H9 (cell line): ENCODE measurements at regions not wholly inside any gene's neighbourhood (a gene's known extent, or its start where the extent isn't known, plus 50 kb on each side); places are given as distances from the start of the nearest gene placed in this dataset.

Source experiments
- DNase-seq: peaks from one replicate; pipeline ENCODE4 v3.0.0-alpha.2; 2017
- H2AFZ ChIP-seq: one replicate; pipeline ENCODE4 v1.6.1; 2013; ENCODE audit warnings: mild to moderate bottlenecking, low read length, control low read depth, moderate library complexity
- H2AK5ac ChIP-seq: 2 replicates; pipeline ENCODE4 v1.6.1; 2013; ENCODE audit warnings: low read length, control low read depth, mixed read lengths; ENCODE audit not compliant: insufficient read length
- H2BK120ac ChIP-seq: one replicate; pipeline ENCODE4 v1.6.1; 2013; ENCODE audit warnings: low read depth, mild to moderate bottlenecking, low read length, control low read depth, inconsistent platforms; ENCODE audit not compliant: poor library complexity, severe bottlenecking
- H2BK12ac ChIP-seq: 2 replicates; pipeline ENCODE4 v1.6.1; 2013; ENCODE audit warnings: low read length, control low read depth, mixed read lengths, low read depth; ENCODE audit not compliant: insufficient read length
- H2BK15ac ChIP-seq: 2 replicates; pipeline ENCODE4 v1.6.1; 2013; ENCODE audit warnings: low read depth, low read length, control low read depth
- H2BK20ac ChIP-seq: one replicate; pipeline ENCODE4 v1.6.1; 2013; ENCODE audit warnings: low read depth, mild to moderate bottlenecking, low read length, control low read depth, inconsistent platforms; ENCODE audit not compliant: poor library complexity, severe bottlenecking
- H2BK5ac ChIP-seq: 2 replicates; pipeline ENCODE4 v1.6.1; 2013; ENCODE audit warnings: low read length, control low read depth, mixed read lengths; ENCODE audit not compliant: insufficient read length
- H3K14ac ChIP-seq: 2 replicates; pipeline ENCODE4 v1.6.1; 2013; ENCODE audit warnings: low read length, control low read depth; ENCODE audit not compliant: insufficient read depth
- H3K18ac ChIP-seq: 2 replicates; pipeline ENCODE4 v1.6.1; 2013; ENCODE audit warnings: low read depth, mild to moderate bottlenecking, mixed read lengths, low read length, control low read depth; ENCODE audit not compliant: insufficient read length
- H3K23ac ChIP-seq: 2 replicates; pipeline ENCODE4 v1.6.1; 2013; ENCODE audit warnings: low read length, control low read depth, mixed read lengths, low read depth; ENCODE audit not compliant: insufficient read length
- H3K23me2 ChIP-seq: 2 replicates; pipeline ENCODE4 v1.6.1; 2013; ENCODE audit warnings: low read depth, mild to moderate bottlenecking, mixed read lengths, low read length, control low read depth; ENCODE audit not compliant: insufficient read length, poor library complexity, severe bottlenecking
- H3K27ac ChIP-seq: 2 replicates; pipeline ENCODE4 v1.5.1; 2013; ENCODE audit warnings: low read length, control low read depth, mixed read lengths, low read depth; ENCODE audit not compliant: insufficient read length
- H3K27me3 ChIP-seq: 2 replicates; pipeline ENCODE4 v1.6.1; 2013; ENCODE audit warnings: low read length, control low read depth, inconsistent platforms; ENCODE audit not compliant: insufficient read depth
- H3K4ac ChIP-seq: 2 replicates; pipeline ENCODE4 v1.6.1; 2013; ENCODE audit warnings: low read depth, mild to moderate bottlenecking, control low read depth, inconsistent platforms, low read length, moderate library complexity
- H3K4me1 ChIP-seq: 2 replicates; pipeline ENCODE4 v1.6.1; 2013; ENCODE audit warnings: low read length, control low read depth, inconsistent platforms; ENCODE audit not compliant: insufficient read depth
- H3K4me2 ChIP-seq: 2 replicates; pipeline ENCODE4 v1.6.1; 2013; ENCODE audit warnings: low read length, control low read depth, mixed read lengths; ENCODE audit not compliant: insufficient read length, insufficient read depth
- H3K56ac ChIP-seq: 2 replicates; pipeline ENCODE4 v1.6.1; 2013; ENCODE audit warnings: low read depth, mild to moderate bottlenecking, mixed read lengths, low read length, control low read depth; ENCODE audit not compliant: insufficient read length
- H3K79me1 ChIP-seq: 2 replicates; pipeline ENCODE4 v1.6.1; 2013; ENCODE audit warnings: low read depth, mild to moderate bottlenecking, moderate library complexity, low read length, control low read depth, inconsistent platforms; ENCODE audit not compliant: insufficient read depth, poor library complexity, severe bottlenecking
- H3K79me2 ChIP-seq: 2 replicates; pipeline ENCODE4 v1.6.1; 2013; ENCODE audit warnings: low read length, control low read depth, inconsistent platforms; ENCODE audit not compliant: insufficient read depth
- H3K9ac ChIP-seq: 2 replicates; pipeline ENCODE4 v1.6.1; 2013; ENCODE audit warnings: low read length, control low read depth, mixed read lengths; ENCODE audit not compliant: insufficient read length; ENCODE audit errors: extremely low read depth
- H3K9me3 ChIP-seq: one replicate; pipeline ENCODE4 v1.6.1; 2013; ENCODE audit warnings: low read depth, low read length, inconsistent platforms; ENCODE audit not compliant: control insufficient read depth
- H3T11ph ChIP-seq: one replicate; pipeline ENCODE4 v1.6.1; 2013; ENCODE audit warnings: mild to moderate bottlenecking, low read length, control low read depth, inconsistent platforms
- H4K20me1 ChIP-seq: one replicate; pipeline ENCODE4 v1.6.1; 2013; ENCODE audit not compliant: control insufficient read depth, insufficient read length, insufficient read depth
- H4K5ac ChIP-seq: 2 replicates; pipeline ENCODE4 v1.6.1; 2013; ENCODE audit warnings: low read depth, mild to moderate bottlenecking, mixed read lengths, low read length, control low read depth; ENCODE audit not compliant: insufficient read length
- H4K8ac ChIP-seq: replicated peaks from 2 replicates; pipeline ENCODE4 v1.6.1; 2013; ENCODE audit warnings: low read length, control low read depth, mixed read lengths, low read depth; ENCODE audit not compliant: insufficient read length
- H4K91ac ChIP-seq: 2 replicates; pipeline ENCODE4 v1.6.1; 2013; ENCODE audit warnings: low read depth, mild to moderate bottlenecking, moderate library complexity, mixed read lengths, low read length, control low read depth; ENCODE audit not compliant: insufficient read length
- H3K27ac Mint-ChIP-seq, 3 experiments: 2 replicates in 2 of 3; 3 replicates in 1 of 3; pipeline ENCODE4 v1.8.0; 2020 to 2021; ENCODE audit warnings: mixed read lengths in 3 of 3, mild to moderate bottlenecking in 1 of 3, moderate library complexity in 1 of 3
- H3K27me3 Mint-ChIP-seq: 2 replicates; pipeline ENCODE4 v1.8.0; 2021; ENCODE audit warnings: low read depth, mild to moderate bottlenecking, moderate library complexity, mixed read lengths
- H3K36me3 Mint-ChIP-seq, 3 experiments: 2 replicates in 2 of 3; 3 replicates in 1 of 3; pipeline ENCODE4 v1.8.0; 2020 to 2021; ENCODE audit warnings: low read depth in 3 of 3, mixed read lengths in 3 of 3; ENCODE audit not compliant: insufficient read depth in 1 of 3
- H3K4me1 Mint-ChIP-seq, 2 experiments: 2 replicates each; pipeline ENCODE4 v1.8.0; 2020; ENCODE audit warnings: mixed read lengths in 2 of 2
- H3K4me3 Mint-ChIP-seq, 2 experiments: 2 replicates in 1 of 2; 3 replicates in 1 of 2; pipeline ENCODE4 v1.8.0; 2020 to 2021; ENCODE audit warnings: mild to moderate bottlenecking in 2 of 2, mixed read lengths in 2 of 2, moderate library complexity in 1 of 2
- H3K9me3 Mint-ChIP-seq, 2 experiments: 2 replicates in 1 of 2; 3 replicates in 1 of 2; pipeline ENCODE4 v1.8.0; 2020; ENCODE audit warnings: mild to moderate bottlenecking in 2 of 2, mixed read lengths in 2 of 2, moderate library complexity in 1 of 2
- CTCF ChIP-seq: fragments of 200-600 bp; sonication (generic); conservative IDR thresholded peaks from 3 replicates; pipeline ENCODE4 v1.8.0; 2021; ENCODE audit warnings: antibody characterized with exemption, mild to moderate bottlenecking
- WGBS: extraction: QIAGEN DNeasy Blood & Tissue Kit; methylation state at CpG from one replicate; pipeline ENCODE4 v1.1.7; 2013; ENCODE audit warnings: missing lambda C conversion rate, low lambda C conversion rate, mixed read lengths; ENCODE audit not compliant: insufficient read length; ENCODE audit errors: extremely low coverage; 5-methylcytosine and 5-hydroxymethylcytosine counted together

- no CpG with 5 or more reads among the region's 2 CpGs for WGBS
- Mint-ChIP-seq H3K4me1 (no peaks in the 10 kb centered on the region), H3K4me3 (no peak overlapping the region), H3K9me3 (no peaks in the 10 kb centered on the region), H3K27me3 (no peaks in the 10 kb centered on the region), H3K36me3 (no peaks in the 10 kb centered on the region), H3K27ac (no peak overlapping the region)
- no peak for TF ChIP-seq CTCF
- Histone ChIP-seq H3K18ac (no peak overlapping the region), H2BK20ac (no peak overlapping the region), H3K56ac (no peak overlapping the region), H2AFZ (no peak overlapping the region), H4K5ac (no peak overlapping the region), H3K79me1 (no peaks in the 10 kb centered on the region), H3K4me2 (no peak overlapping the region), H2BK5ac (no peak overlapping the region), H2BK15ac (no peak overlapping the region), H4K91ac (no peak overlapping the region), H3T11ph (no peak overlapping the region), H3K4ac (no peak overlapping the region), H3K23ac (no peak overlapping the region), H3K79me2 (no peaks in the 10 kb centered on the region), H3K4me1 (no peaks in the 10 kb centered on the region), H3K27ac (no peak overlapping the region), H2BK12ac (no peak overlapping the region), H3K9ac (no peak overlapping the region), H3K9me3 (no peaks in the 10 kb centered on the region), H3K23me2 (no peaks in the 10 kb centered on the region), H3K14ac (no peak overlapping the region), H3K27me3 (no peaks in the 10 kb centered on the region), H4K8ac (no peak overlapping the region), H2BK120ac (no peak overlapping the region), H4K20me1 (no peaks in the 10 kb centered on the region), H2AK5ac (no peak overlapping the region)
- no peak for DNase-seq
These were observed 96.8 kb downstream of the TENT5A start for GRCh38 chr6:81655696-81656095.
